Thyroid gland (tissue), 4 donors: ENCODE measurements at regions not wholly inside any gene's neighbourhood (a gene's known extent, or its start where the extent isn't known, plus 50 kb on each side); places are given as distances from the start of the nearest gene placed in this dataset.

Experiments
- CTCF ChIP-seq, 6 experiments: fragments of 200-600 bp in 3 of 6; fragments of 450-650 bp in 3 of 6; sonication (generic) in 3 of 6; IDR thresholded peaks; one replicate each; pipeline ENCODE4 v1.5.1; 2016 to 2019; ENCODE audit warnings: antibody characterized with exemption in 6 of 6, mild to moderate bottlenecking in 2 of 6, inconsistent platforms in 1 of 6, moderate library complexity in 1 of 6
- POLR2A ChIP-seq, 2 donors: fragments of 450-650 bp; IDR thresholded peaks; one replicate each; pipeline ENCODE4 v1.6.1; 2017; ENCODE audit warnings: antibody characterized with exemption in 2 of 2, mild to moderate bottlenecking in 2 of 2, moderate library complexity in 1 of 2

- TF ChIP-seq POLR2A (IDR thresholded peaks at IDR 0.05) (no peak), CTCF (IDR thresholded peaks at IDR 0.05) (no peak)
These were observed 56.7 kb upstream of the MYRIP start for GRCh38 chr3:39752751-39753150.
